ENCODE measurements at regions not wholly inside any gene's neighbourhood (a gene's known extent, or its start where the extent isn't known, plus 50 kb on each side); places are given as distances from the start of the nearest gene placed in this dataset.
"Not testable (repeated sequence)": the region's sequence is repeated elsewhere in the genome, so short reads cannot be mapped to it uniquely, and the experiment has no call there.

- DNase-seq, result no peak
Measured at GRCh38 chr6:137657351-137657911, 163.2 kb upstream of the OLIG3 start.

GRCh38 chr6:137658287-137658686, 164.1 kb upstream of the OLIG3 start:
- no peak for DNase-seq

- DNase-seq, result no peak
Measured at GRCh38 chr6:137659871-137660270, 165.7 kb upstream of the OLIG3 start.

- DNase-seq, result no peak
Measured at GRCh38 chr6:137660296-137660731, 166.1 kb upstream of the OLIG3 start.

GRCh38 chr6:137661601-137662000, 167.4 kb upstream of the OLIG3 start:
- no peak for DNase-seq

- DNase-seq, result no peak
Measured at GRCh38 chr6:137664183-137664582, 170.0 kb upstream of the OLIG3 start.

- no peak for DNase-seq
Measured at GRCh38 chr6:137665342-137665934, 171.2 kb upstream of the OLIG3 start.

- no peak for DNase-seq
Measured at GRCh38 chr6:137666202-137666774, 172.1 kb upstream of the OLIG3 start.

- no peak for DNase-seq
Measured at GRCh38 chr6:137673603-137674002, 179.4 kb upstream of the OLIG3 start.

GRCh38 chr6:137676888-137677287, 182.7 kb upstream of the OLIG3 start:
- no peak for DNase-seq

GRCh38 chr6:137677709-137678108, 183.5 kb upstream of the OLIG3 start:
- no peak for DNase-seq

- no peak for DNase-seq
Measured at GRCh38 chr6:137678451-137678850, 184.3 kb upstream of the OLIG3 start.

GRCh38 chr6:137680705-137681346, 186.2 kb upstream of the TNFAIP3 start:
- DNase-seq, result no peak

- no peak for DNase-seq
Measured at GRCh38 chr6:137681445-137682009, 185.5 kb upstream of the TNFAIP3 start.

- not testable (repeated sequence) for DNase-seq
Measured at GRCh38 chr6:137682658-137683057, 184.4 kb upstream of the TNFAIP3 start.

GRCh38 chr6:137683916-137684315, 183.1 kb upstream of the TNFAIP3 start:
- DNase-seq, result no peak

- DNase-seq, result no peak
Measured at GRCh38 chr6:137685798-137686375, 181.2 kb upstream of the TNFAIP3 start.

GRCh38 chr6:137687818-137688217, 179.2 kb upstream of the TNFAIP3 start:
- DNase-seq, result no peak

- no peak for DNase-seq
Measured at GRCh38 chr6:137688230-137688971, 178.7 kb upstream of the TNFAIP3 start.

GRCh38 chr6:137689377-137689776, 177.7 kb upstream of the TNFAIP3 start:
- no peak for DNase-seq

- no peak for DNase-seq
Measured at GRCh38 chr6:137690034-137690433, 177.0 kb upstream of the TNFAIP3 start.

GRCh38 chr6:137690721-137691120, 176.3 kb upstream of the TNFAIP3 start:
- no peak for DNase-seq

GRCh38 chr6:137692308-137692707, 174.8 kb upstream of the TNFAIP3 start:
- DNase-seq, result no peak

Data from NCI-H1417 treated with DMSO at 0.1 percent for 48 hours (cell line).